Suprapubic skin (tissue), 4 donors: ENCODE measurements at regions not wholly inside any gene's neighbourhood (a gene's known extent, or its start where the extent isn't known, plus 50 kb on each side); places are given as distances from the start of the nearest gene placed in this dataset.

Source experiments
- DNase-seq, 2 donors: peaks; one replicate each; pipeline ENCODE4 v3.0.0-alpha.2; 2019; ENCODE audit warnings: low spot score in 2 of 2
- H3K27ac ChIP-seq: fragments of 200-600 bp; sonication (generic); one replicate; pipeline ENCODE4 v1.5.1; 2019
- H3K27me3 ChIP-seq: fragments of 200-600 bp; sonication (generic); one replicate; pipeline ENCODE4 v1.5.1; 2019
- H3K36me3 ChIP-seq: fragments of 200-600 bp; sonication (generic); one replicate; pipeline ENCODE4 v1.5.1; 2019
- H3K4me1 ChIP-seq: fragments of 200-600 bp; sonication (generic); one replicate; pipeline ENCODE4 v1.5.1; 2019
- H3K4me3 ChIP-seq: fragments of 200-600 bp; sonication (generic); one replicate; pipeline ENCODE4 v1.5.1; 2019; ENCODE audit warnings: mild to moderate bottlenecking
- H3K9me3 ChIP-seq: fragments of 200-600 bp; sonication (generic); one replicate; pipeline ENCODE4 v1.5.1; 2019
- CTCF ChIP-seq, 2 donors: fragments of 200-600 bp in 1 of 2; fragments of 450-650 bp in 1 of 2; sonication (generic) in 1 of 2; IDR thresholded peaks; one replicate each; pipeline ENCODE4 v1.5.1; 2016 to 2019; ENCODE audit warnings: antibody characterized with exemption in 2 of 2, mild to moderate bottlenecking in 1 of 2, moderate library complexity in 1 of 2
- EP300 ChIP-seq: sonication (generic); formaldehyde crosslinking; IDR thresholded peaks from one replicate; pipeline ENCODE4 v1.6.1; 2017; ENCODE audit warnings: antibody characterized with exemption
- POLR2A ChIP-seq, 2 donors: fragments of 450-650 bp; IDR thresholded peaks; one replicate each; pipeline ENCODE4 v1.6.1; 2017; ENCODE audit warnings: antibody characterized with exemption in 2 of 2, mild to moderate bottlenecking in 2 of 2, moderate library complexity in 2 of 2
- POLR2AphosphoS5 ChIP-seq, 3 donors: sonication (generic); formaldehyde crosslinking; IDR thresholded peaks; one replicate each; pipeline ENCODE4 v1.6.1; 2017; ENCODE audit warnings: antibody characterized with exemption in 3 of 3
- WGBS: methylation state at CpG from one replicate; pipeline ENCODE4 v1.1.5; 2018; 5-methylcytosine and 5-hydroxymethylcytosine counted together

- no peaks in the 10 kb centered on the region for H3K27me3 ChIP-seq
- H3K36me3 ChIP-seq, result no peaks in the 10 kb centered on the region
- no peak overlapping the region for H3K27ac ChIP-seq
- no peak for TF ChIP-seq EP300
- no peak for TF ChIP-seq CTCF (IDR thresholded peaks at IDR 0.05)
- TF ChIP-seq POLR2A (IDR thresholded peaks at IDR 0.05), result no peak
- no peak for TF ChIP-seq POLR2AphosphoS5 (IDR thresholded peaks at IDR 0.05)
- H3K9me3 ChIP-seq, result no peaks in the 10 kb centered on the region
- DNase-seq, result no peak
- no peak overlapping the region for H3K4me3 ChIP-seq
- H3K4me1 ChIP-seq, result no peaks in the 10 kb centered on the region
Observed at GRCh38 chr5:98557916-98558315, 215.5 kb upstream of the RGMB start.

- no peak for TF ChIP-seq EP300
- no peak for TF ChIP-seq POLR2AphosphoS5 (IDR thresholded peaks at IDR 0.05)
- TF ChIP-seq CTCF (IDR thresholded peaks at IDR 0.05), result no peak
- TF ChIP-seq POLR2A (IDR thresholded peaks at IDR 0.05), result no peak
- Histone ChIP-seq H3K9me3 (no peaks in the 10 kb centered on the region), H3K36me3 (no peaks in the 10 kb centered on the region), H3K27me3 (no peaks in the 10 kb centered on the region), H3K4me1 (no peaks in the 10 kb centered on the region), H3K27ac (no peak overlapping the region), H3K4me3 (no peak overlapping the region)
- DNase-seq, result no peak
- whole genome bisulfite sequencing, result 47% methylated on average over 2 of the region's 2 CpGs
Observed at GRCh38 chr5:98563885-98564653, 209.4 kb upstream of the RGMB start.

GRCh38 chr5:98564836-98565235 lies 208.6 kb upstream of the RGMB start:
- Histone ChIP-seq H3K9me3 (no peaks in the 10 kb centered on the region), H3K4me1 (no peaks in the 10 kb centered on the region), H3K36me3 (no peaks in the 10 kb centered on the region), H3K27me3 (no peaks in the 10 kb centered on the region), H3K27ac (no peak overlapping the region), H3K4me3 (no peak overlapping the region)
- WGBS, result 87% methylated on average over 1 of the region's 1 CpG
- no peak for DNase-seq
- TF ChIP-seq POLR2AphosphoS5 (IDR thresholded peaks at IDR 0.05), result no peak
- TF ChIP-seq POLR2A (IDR thresholded peaks at IDR 0.05), result no peak
- TF ChIP-seq CTCF (IDR thresholded peaks at IDR 0.05), result no peak
- TF ChIP-seq EP300, result no peak

GRCh38 chr5:98568336-98568735 lies 205.1 kb upstream of the RGMB start:
- Histone ChIP-seq H3K9me3 (no peaks in the 10 kb centered on the region), H3K4me3 (no peak overlapping the region), H3K27ac (no peak overlapping the region), H3K36me3 (no peaks in the 10 kb centered on the region), H3K4me1 (no peaks in the 10 kb centered on the region), H3K27me3 (no peaks in the 10 kb centered on the region)
- 94% methylated on average over 1 of the region's 1 CpG for WGBS
- TF ChIP-seq POLR2AphosphoS5 (IDR thresholded peaks at IDR 0.05) (no peak), CTCF (IDR thresholded peaks at IDR 0.05) (no peak), POLR2A (IDR thresholded peaks at IDR 0.05) (no peak), EP300 (no peak)
- DNase-seq, result no peak

- Histone ChIP-seq H3K4me3 (no peak overlapping the region), H3K36me3 (no peaks in the 10 kb centered on the region), H3K4me1 (no peaks in the 10 kb centered on the region), H3K9me3 (no peaks in the 10 kb centered on the region), H3K27ac (no peak overlapping the region), H3K27me3 (no peaks in the 10 kb centered on the region)
- no peak for DNase-seq
- WGBS, result 75% methylated on average over 4 of the region's 4 CpGs
- TF ChIP-seq POLR2A (IDR thresholded peaks at IDR 0.05), result no peak
- no peak for TF ChIP-seq CTCF (IDR thresholded peaks at IDR 0.05)
- no peak for TF ChIP-seq EP300
- no peak for TF ChIP-seq POLR2AphosphoS5 (IDR thresholded peaks at IDR 0.05)
Observed at GRCh38 chr5:98569288-98569687, 204.2 kb upstream of the RGMB start.
